ENCODE measurements at regions not wholly inside any gene's neighbourhood (a gene's known extent, or its start where the extent isn't known, plus 50 kb on each side); places are given as distances from the start of the nearest gene placed in this dataset.
"Not testable (repeated sequence)": the region's sequence is repeated elsewhere in the genome, so short reads cannot be mapped to it uniquely, and the experiment has no call there.

- peak; percentile 26 for DNase-seq
Observed at GRCh38 chr4:157776930-157777528, 395.8 kb downstream of the GASK1B start.

GRCh38 chr4:157775971-157776370 lies 396.9 kb downstream of the GASK1B start:
- no peak for DNase-seq

- DNase-seq = no peak
Observed at GRCh38 chr4:157772907-157773306, 399.9 kb downstream of the GASK1B start.

DNA sequence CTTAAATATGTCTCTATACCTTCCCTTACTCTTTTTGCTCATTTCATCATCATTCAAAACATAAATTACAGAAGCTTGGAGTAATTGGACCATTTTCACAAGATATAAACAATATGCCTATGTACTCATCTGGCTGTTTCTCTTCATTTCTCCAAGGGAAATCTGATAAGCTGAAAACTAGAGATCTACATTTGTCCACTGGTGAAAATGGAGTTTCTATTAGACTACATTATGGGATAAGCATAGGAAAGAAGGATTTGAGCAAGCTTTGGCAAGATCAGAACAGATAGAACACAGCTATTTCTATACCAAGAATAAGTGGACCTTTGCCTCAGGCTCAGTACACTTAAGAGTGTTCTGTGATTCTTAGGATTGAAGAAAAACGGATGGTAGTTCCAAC lies 404.4 kb downstream of the GASK1B start:
- DNase-seq = no peak

DNA sequence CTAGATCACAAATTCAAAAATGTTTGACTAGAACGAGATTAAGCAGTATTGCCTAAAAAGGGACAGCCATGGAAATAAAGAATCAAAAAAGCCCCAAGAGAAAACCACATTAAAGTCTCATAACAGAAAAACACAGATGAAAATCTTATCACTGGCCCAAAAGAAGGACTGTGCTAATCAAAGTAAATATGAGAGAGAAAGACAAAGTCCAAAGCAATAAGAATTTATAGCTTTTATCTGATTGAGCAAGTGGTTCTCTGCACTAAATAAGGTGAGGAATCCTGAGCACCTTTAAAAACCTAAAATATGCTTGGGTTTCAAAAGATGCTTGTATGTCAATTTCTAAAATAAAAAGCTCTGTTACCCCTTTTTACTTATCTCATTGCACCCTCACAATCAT lies 409.3 kb downstream of the GASK1B start:
- no peak for DNase-seq

GRCh38 chr4:157754410-157754809 lies 418.4 kb downstream of the GASK1B start:
- no peak for DNase-seq

GRCh38 chr4:157751631-157752030 lies 421.2 kb downstream of the GASK1B start:
- no peak for DNase-seq

- no peak for DNase-seq
Observed at GRCh38 chr4:157741642-157742041, 431.2 kb downstream of the GASK1B start.

DNA sequence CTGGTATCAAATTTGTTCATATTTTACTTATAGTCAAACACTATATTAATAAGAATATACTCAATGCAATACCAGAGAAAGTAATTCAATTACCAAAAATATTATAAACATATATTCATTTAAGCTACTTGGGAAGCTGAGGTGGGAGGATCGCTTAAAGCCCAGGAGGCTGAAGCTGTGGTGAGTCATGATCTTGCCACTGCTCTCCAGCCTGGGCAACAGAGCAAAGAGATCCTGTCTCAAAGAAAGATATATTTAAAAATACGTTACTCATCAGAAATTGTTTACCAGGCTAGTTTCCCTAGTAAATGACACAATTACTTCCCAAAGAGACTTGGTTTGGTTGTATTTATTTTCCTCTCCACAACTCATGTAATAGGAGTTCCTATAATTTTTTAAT lies 433.6 kb downstream of the GASK1B start:
- no peak for DNase-seq

GRCh38 chr4:157728215-157728614 lies 444.6 kb downstream of the GASK1B start:
- no peak for DNase-seq

GRCh38 chr4:157727163-157727562 lies 445.7 kb downstream of the GASK1B start:
- DNase-seq = no peak

DNA sequence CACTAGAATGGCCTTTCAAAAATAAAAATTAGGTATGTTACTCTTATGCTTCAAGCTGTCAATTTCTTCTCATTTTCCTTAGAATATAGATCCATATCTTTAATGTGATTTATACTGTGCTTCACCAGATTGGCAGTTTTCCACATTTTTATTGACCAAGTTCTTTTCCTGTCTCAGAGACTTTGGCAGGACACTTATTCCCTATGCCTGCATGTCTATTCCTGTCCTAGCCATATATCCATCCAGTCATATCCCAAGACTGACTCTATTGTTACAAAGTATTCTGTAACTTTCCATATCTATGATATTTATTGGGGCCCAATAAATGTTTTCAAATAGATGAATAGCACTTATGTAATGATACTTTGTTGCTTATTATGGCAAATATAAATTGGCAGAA lies 450.7 kb downstream of the GASK1B start:
- DNase-seq = no peak

- DNase-seq = peak; percentile 38
Observed at GRCh38 chr4:157713342-157713741, 459.5 kb downstream of the GASK1B start.

DNA sequence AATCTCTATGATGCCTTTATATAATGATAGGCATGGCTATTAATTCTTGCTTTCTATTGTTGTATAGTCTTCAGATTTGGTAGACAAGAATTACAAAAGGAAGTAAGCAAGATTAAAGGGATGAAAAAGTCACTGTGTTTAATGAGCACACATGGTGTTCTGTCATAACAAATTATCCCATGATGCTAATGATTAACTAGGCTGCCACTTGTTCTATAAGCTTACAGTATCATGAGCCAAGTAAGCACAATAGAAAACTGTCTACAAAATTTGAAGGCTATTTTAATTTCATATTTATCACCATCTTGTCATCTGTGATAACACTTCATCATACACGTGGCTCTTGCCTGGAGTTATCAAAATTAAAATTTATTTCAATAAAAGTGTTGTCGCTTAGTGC lies 466.7 kb downstream of the GASK1B start:
- DNase-seq = no peak

DNA sequence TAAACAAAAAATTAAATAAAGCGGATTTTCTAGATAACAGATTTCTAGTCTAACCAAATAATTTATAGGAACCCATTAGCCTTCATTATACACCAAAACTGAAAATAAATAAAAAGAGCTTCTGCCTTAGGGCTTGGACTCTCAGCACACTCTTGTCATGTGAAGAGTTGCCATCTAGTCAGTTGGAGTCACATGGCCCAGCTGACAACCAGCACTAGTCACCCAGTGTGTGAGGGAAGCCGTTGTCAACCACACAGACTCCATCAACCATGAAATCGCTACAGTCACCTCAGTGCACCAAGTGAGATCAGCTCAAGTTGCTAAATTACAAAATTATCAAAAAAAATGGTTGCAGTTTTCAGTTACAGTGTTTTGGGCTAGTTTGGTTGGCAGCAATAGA lies 470.0 kb downstream of the GASK1B start:
- DNase-seq = no peak

- DNase-seq = no peak
Observed at GRCh38 chr4:157701695-157701994, 471.2 kb downstream of the GASK1B start.

- DNase-seq = no peak
Observed at GRCh38 chr4:157700898-157701694, 471.7 kb downstream of the GASK1B start.

- no peak for DNase-seq
Observed at GRCh38 chr4:157689476-157689875, 468.9 kb downstream of the GRIA2 start.

DNA sequence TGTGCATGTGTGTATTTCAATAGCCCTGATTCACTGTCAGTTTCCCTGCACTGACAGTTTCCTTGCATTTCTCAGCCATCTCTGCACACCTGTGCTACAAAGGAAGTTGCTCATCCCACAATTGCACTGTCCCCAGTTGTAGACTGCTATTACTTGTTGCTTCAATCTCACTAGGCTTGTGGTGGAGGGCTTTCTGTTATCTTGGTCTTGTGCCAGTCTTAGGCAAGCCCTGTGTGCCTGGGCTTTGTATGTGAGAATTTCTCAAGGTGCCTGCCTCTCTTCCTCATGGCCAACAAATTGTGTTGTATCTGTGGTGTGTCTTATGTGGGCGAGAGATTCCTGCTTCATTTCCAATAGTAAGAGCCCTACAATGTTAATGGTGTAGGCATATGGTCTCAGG lies 467.4 kb downstream of the GRIA2 start:
- DNase-seq = no peak

DNA sequence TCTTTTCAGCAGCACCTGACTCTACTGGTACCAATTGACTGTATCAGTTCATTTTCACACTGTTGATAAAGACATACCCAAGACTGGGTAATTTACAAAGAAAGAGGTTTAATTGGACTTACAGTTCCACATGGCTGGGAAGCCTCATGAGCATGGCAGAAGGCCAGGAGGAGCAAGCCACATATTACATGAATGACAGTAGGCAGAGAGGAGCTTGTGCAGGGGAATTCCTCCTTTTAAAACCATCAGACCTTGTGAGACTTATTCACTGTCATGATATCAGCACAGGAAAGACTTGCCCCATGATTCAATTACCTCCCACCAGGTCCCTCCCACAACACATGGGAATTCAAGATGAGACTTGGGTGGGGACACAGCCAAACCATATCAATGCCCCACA lies 458.8 kb downstream of the GRIA2 start:
- not testable (repeated sequence) for DNase-seq

DNA sequence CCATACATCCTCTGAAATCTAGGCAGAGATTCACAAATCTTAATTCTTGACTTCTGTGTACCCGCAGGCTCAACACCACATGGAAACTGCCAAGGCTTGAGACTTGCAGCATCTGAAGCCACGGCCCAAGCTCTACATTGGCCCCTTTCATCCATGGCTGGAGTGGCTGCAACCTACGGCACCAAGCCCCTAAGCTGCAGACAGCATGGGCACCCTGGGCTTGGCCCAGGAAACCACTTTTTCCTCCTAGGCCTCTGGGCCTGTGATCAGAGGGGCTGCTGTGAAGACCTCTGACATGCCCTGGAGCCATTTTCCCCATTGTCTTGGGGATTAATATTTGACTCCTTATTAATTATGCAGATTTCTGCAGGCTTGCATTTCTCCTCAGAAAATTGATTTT lies 457.9 kb downstream of the GRIA2 start:
- DNase-seq = no peak

- no peak for DNase-seq
Observed at GRCh38 chr4:157674699-157675098, 454.2 kb downstream of the GRIA2 start.

- no peak for DNase-seq
Observed at GRCh38 chr4:157667836-157668235, 447.3 kb downstream of the GRIA2 start.

DNA sequence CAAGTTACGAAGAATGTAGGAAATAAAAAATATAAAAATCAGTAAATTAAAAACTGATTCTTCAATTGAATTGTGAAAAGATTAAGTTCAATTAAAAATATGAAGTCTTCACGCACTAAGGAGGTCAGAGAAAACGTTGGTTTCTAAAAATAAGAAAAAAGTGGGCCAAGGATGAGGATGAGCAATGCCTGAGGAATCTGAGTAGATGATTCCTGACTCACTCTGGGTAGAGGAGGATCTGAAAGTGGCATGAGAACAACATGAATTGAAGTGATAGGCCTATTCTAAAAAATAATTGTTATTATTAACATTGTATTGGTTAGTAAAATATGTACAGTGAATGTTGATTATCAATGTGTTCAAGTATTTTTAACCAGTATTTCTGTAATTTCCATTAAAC lies 444.2 kb downstream of the GRIA2 start:
- no peak for DNase-seq

Measured in NCI-H748 treated with DMSO at 0.1 percent for 48 hours (cell line).